SJSA1 (cell line): ENCODE measurements at regions not wholly inside any gene's neighbourhood (a gene's known extent, or its start where the extent isn't known, plus 50 kb on each side); places are given as distances from the start of the nearest gene placed in this dataset.
"Not testable (repeated sequence)": the region's sequence is repeated elsewhere in the genome, so short reads cannot be mapped to it uniquely, and the experiment has no call there.

ENCODE experiments used
- DNase-seq, 2 experiments: peaks; one replicate each; pipeline ENCODE4 v3.0.0-alpha.2; 2015 to 2020; ENCODE audit warnings: low spot score in 2 of 2, low read depth in 1 of 2
- H3K27ac ChIP-seq: fragments of 250-450 bp; sonication (Bioruptor Pico); 2 replicates; pipeline ENCODE4 v1.5.1; 2020; ENCODE audit warnings: mild to moderate bottlenecking, moderate library complexity
- H3K27me3 ChIP-seq: fragments of 250-450 bp; sonication (Bioruptor Pico); replicated peaks from 2 replicates; pipeline ENCODE4 v1.5.1; 2020; ENCODE audit warnings: mild to moderate bottlenecking, moderate library complexity
- H3K36me3 ChIP-seq: fragments of 250-450 bp; sonication (Bioruptor Pico); 2 replicates; pipeline ENCODE4 v1.5.1; 2020; ENCODE audit warnings: mild to moderate bottlenecking
- H3K4me1 ChIP-seq: fragments of 250-450 bp; sonication (Bioruptor Pico); replicated peaks from 2 replicates; pipeline ENCODE4 v1.6.1; 2021; ENCODE audit warnings: mild to moderate bottlenecking
- H3K4me3 ChIP-seq: fragments of 250-450 bp; sonication (Bioruptor Pico); 2 replicates; pipeline ENCODE4 v1.5.1; 2020; ENCODE audit warnings: mild to moderate bottlenecking
- H3K9me3 ChIP-seq: fragments of 250-450 bp; sonication (Bioruptor Pico); replicated peaks from 2 replicates; pipeline ENCODE4 v1.5.1; 2020; ENCODE audit warnings: mild to moderate bottlenecking

- Histone ChIP-seq H3K27ac (no peak overlapping the region), H3K27me3 (no peaks in the 10 kb centered on the region), H3K36me3 (no peaks in the 10 kb centered on the region), H3K4me1 (no peaks in the 10 kb centered on the region), H3K9me3 (no peaks in the 10 kb centered on the region), H3K4me3 (no peak overlapping the region)
- no peak for DNase-seq
Observed at GRCh38 chr9:88873635-88874034, 117.6 kb upstream of the S1PR3 start.

DNA sequence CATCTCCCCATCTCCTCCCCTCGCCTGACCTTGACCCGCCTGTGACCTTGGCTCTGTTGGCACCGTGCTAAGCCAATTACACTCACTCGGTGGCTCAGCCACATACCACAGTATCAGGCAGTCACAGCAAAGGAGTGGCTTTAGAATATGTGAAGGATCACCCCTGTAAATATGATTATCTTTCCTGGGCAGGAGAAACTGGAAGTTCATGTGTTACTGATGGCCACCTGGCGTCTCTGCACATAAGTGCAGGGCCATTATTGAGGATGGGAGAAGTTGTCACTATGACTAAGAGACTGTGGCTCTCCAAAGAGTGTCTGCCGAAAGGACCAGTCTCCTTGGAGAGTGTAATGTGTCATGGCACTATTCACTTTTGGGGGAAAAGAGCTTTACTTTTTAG is 116.9 kb upstream of the S1PR3 start:
- H3K4me1 ChIP-seq = no peaks in the 10 kb centered on the region
- H3K27me3 ChIP-seq = no peaks in the 10 kb centered on the region
- no peak overlapping the region for H3K27ac ChIP-seq
- H3K9me3 ChIP-seq = no peaks in the 10 kb centered on the region
- no peaks in the 10 kb centered on the region for H3K36me3 ChIP-seq
- H3K4me3 ChIP-seq = no peak overlapping the region
- DNase-seq = no peak

GRCh38 chr9:88875400-88876120 is 115.7 kb upstream of the S1PR3 start:
- no peak for DNase-seq
- Histone ChIP-seq H3K4me3 (no peak overlapping the region), H3K9me3 (no peaks in the 10 kb centered on the region), H3K4me1 (no peaks in the 10 kb centered on the region), H3K36me3 (no peaks in the 10 kb centered on the region), H3K27me3 (no peaks in the 10 kb centered on the region), H3K27ac (no peak overlapping the region)

DNA sequence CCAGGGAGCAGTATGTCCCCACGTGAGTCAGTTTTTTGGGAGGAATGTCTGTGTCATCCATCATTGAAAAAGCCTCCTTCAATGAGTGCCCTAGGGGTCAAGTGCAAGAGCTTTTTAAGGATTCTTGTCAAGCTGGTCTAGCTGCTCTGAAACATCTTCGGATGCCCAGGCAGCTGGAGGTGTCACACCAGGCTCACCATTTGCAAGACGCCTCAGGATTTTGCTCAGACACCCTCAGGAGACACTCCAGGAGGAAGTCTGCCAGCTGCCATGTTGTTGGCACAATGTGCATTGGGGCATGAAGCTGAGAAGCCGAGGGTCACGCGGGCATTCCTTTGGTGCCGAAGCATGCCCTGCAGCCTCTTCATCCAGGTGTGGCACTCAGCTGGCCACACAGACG is 111.1 kb upstream of the S1PR3 start:
- Histone ChIP-seq H3K27ac (no peak overlapping the region), H3K4me1 (no peaks in the 10 kb centered on the region)

DNA sequence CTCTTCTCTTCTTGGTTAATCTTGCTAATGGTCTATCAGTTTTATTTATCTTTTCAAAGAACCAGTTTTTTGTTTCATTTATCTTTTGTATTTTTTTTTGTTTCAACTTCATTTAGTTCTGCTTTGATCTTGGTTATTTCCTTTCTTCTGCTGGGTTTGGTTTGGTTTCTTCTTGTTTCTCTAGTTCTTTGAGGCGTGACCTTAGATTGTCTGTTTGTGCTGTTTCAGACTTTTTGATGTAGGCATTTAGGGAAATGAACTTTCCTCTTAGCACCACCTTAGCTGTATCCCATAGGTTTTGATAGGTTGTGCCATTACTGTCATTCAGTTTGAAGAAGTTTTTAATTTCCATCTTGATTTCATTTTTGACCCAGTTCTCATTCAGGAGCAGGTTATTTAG is 107.0 kb upstream of the S1PR3 start:
- not testable (repeated sequence) for H3K4me3 ChIP-seq, H3K9me3 ChIP-seq, H3K36me3 ChIP-seq, H3K27me3 ChIP-seq, H3K27ac ChIP-seq, DNase-seq, H3K4me1 ChIP-seq

More for the DNA sequence above, 111.1 kb upstream of the S1PR3 start:
- Histone ChIP-seq H3K36me3 (no peaks in the 10 kb centered on the region), H3K27me3 (no peaks in the 10 kb centered on the region), H3K9me3 (no peaks in the 10 kb centered on the region), H3K4me3 (no peak overlapping the region)
- no peak for DNase-seq

GRCh38 chr9:88886762-88887161 is 104.5 kb upstream of the S1PR3 start:
- H3K36me3 ChIP-seq, H3K27ac ChIP-seq, DNase-seq: not testable (repeated sequence)

GRCh38 chr9:88889386-88889785 is 101.9 kb upstream of the S1PR3 start:
- Histone ChIP-seq H3K27me3 (no peaks in the 10 kb centered on the region), H3K27ac (no peak overlapping the region), H3K4me3 (no peak overlapping the region), H3K9me3 (no peaks in the 10 kb centered on the region), H3K36me3 (no peaks in the 10 kb centered on the region), H3K4me1 (no peaks in the 10 kb centered on the region)
- no peak for DNase-seq

More at GRCh38 chr9:88886762-88887161, 104.5 kb upstream of the S1PR3 start:
- H3K4me3 ChIP-seq, H3K27me3 ChIP-seq, H3K4me1 ChIP-seq, H3K9me3 ChIP-seq: not testable (repeated sequence)

GRCh38 chr9:88890546-88890945 is 100.7 kb upstream of the S1PR3 start:
- H3K36me3 ChIP-seq = no peaks in the 10 kb centered on the region
- H3K27me3 ChIP-seq = no peaks in the 10 kb centered on the region
- no peak overlapping the region for H3K27ac ChIP-seq
- H3K4me1 ChIP-seq = no peaks in the 10 kb centered on the region
- DNase-seq = no peak
- H3K9me3 ChIP-seq = no peaks in the 10 kb centered on the region
- H3K4me3 ChIP-seq = no peak overlapping the region

GRCh38 chr9:88891040-88891439 is 100.2 kb upstream of the S1PR3 start:
- Histone ChIP-seq H3K4me1 (no peaks in the 10 kb centered on the region), H3K9me3 (no peaks in the 10 kb centered on the region), H3K4me3 (no peak overlapping the region), H3K36me3 (no peaks in the 10 kb centered on the region), H3K27me3 (no peaks in the 10 kb centered on the region), H3K27ac (no peak overlapping the region)
- DNase-seq = no peak

DNA sequence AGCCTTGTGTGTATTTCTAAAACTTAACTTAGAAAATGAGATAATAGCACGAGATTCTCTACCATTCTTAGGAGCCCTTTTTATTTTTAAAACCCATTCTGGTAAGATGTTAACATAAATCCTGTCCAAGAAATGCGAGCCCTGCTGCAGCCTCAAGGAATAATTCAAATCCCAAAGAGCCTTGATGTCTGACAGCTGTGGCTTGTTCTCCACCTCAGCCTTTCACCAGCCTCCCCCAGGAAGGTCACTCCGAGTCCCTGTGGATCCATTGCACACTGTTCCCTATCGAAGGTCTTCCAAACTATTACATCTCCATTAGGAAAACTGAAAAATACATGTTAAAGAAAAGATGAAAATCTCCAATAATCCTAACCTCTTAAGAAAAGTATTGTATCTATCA is 98.5 kb upstream of the S1PR3 start:
- no peak overlapping the region for H3K4me3 ChIP-seq

GRCh38 chr9:88897081-88897480 is 94.2 kb upstream of the S1PR3 start:
- H3K36me3 ChIP-seq = no peaks in the 10 kb centered on the region
- DNase-seq = no peak
- H3K9me3 ChIP-seq = no peaks in the 10 kb centered on the region; the same call in 1 of the 2 replicates
- no peak overlapping the region for H3K4me3 ChIP-seq
- H3K27ac ChIP-seq = no peak overlapping the region
- no peaks in the 10 kb centered on the region for H3K27me3 ChIP-seq
- H3K4me1 ChIP-seq = no peaks in the 10 kb centered on the region

More for the DNA sequence above, 98.5 kb upstream of the S1PR3 start:
- no peak for DNase-seq
- no peaks in the 10 kb centered on the region for H3K27me3 ChIP-seq
- H3K36me3 ChIP-seq = no peaks in the 10 kb centered on the region
- H3K9me3 ChIP-seq = no peaks in the 10 kb centered on the region
- no peaks in the 10 kb centered on the region for H3K4me1 ChIP-seq
- no peak overlapping the region for H3K27ac ChIP-seq

- H3K27me3 ChIP-seq = no peaks in the 10 kb centered on the region
- no peak for DNase-seq
- no peaks in the 10 kb centered on the region; the same call in 1 of the 2 replicates for H3K9me3 ChIP-seq
- no peak overlapping the region for H3K4me3 ChIP-seq
- H3K4me1 ChIP-seq = no peaks in the 10 kb centered on the region
- H3K36me3 ChIP-seq = no peaks in the 10 kb centered on the region
- no peak overlapping the region for H3K27ac ChIP-seq
Observed at GRCh38 chr9:88898039-88898720, 93.1 kb upstream of the S1PR3 start.

DNA sequence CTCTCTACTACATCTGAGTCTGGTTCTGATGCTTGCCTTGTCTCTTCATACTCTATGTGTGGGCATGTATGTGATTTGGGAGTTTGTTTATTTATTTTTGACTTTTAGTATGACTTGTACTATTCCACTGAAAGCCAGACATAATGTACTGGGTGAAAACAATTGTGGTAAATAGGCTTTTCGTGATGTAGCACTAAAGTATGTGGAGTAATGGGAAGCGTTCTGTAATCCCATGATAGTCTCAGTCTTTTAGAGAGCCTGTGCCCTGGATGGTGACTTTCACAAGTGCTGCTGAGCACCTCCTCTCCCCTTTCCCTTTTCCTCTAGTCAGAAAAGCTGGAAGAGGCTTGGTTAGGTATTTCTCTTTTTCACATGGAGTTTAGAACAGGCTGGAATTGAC is 85.8 kb upstream of the S1PR3 start:
- no peaks in the 10 kb centered on the region for H3K9me3 ChIP-seq
- DNase-seq = peak in 1 of 2 experiments; percentile 66
- peaks cover 7% of the 10 kb centered on the region for H3K4me1 ChIP-seq
- no peaks in the 10 kb centered on the region for H3K27me3 ChIP-seq
- no peak overlapping the region for H3K4me3 ChIP-seq
- no peaks in the 10 kb centered on the region for H3K36me3 ChIP-seq
- peak overlapping the region; percentile 63 for H3K27ac ChIP-seq

DNA sequence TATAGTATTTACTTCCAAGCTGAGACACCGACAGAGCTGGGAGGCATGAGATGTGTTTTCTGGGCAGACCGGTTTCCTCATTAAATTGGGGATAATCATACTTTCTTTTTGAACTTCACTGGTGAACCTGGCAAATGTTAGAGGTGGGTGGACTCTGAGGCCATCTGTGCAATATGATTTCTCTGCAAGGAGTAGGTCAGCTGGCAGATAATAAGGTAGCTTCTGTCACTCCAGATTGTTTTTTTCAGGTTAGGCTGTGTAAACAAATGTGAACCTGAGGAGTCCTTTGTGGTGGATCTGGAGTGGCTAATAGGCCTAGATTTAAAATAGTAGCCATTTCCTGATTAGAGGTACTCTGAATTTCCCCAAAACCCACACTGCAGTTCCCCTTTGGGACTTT is 75.4 kb upstream of the S1PR3 start:
- no peaks in the 10 kb centered on the region for H3K36me3 ChIP-seq
- H3K4me3 ChIP-seq = no peak overlapping the region
- H3K9me3 ChIP-seq = no peaks in the 10 kb centered on the region; the same call in 1 of the 2 replicates
- H3K27me3 ChIP-seq = no peaks in the 10 kb centered on the region
- no peak for DNase-seq
- peaks cover 7% of the 10 kb centered on the region for H3K4me1 ChIP-seq
- H3K27ac ChIP-seq = no peak overlapping the region
